OCI-LY3 (cell line): ENCODE measurements at regions not wholly inside any gene's neighbourhood (a gene's known extent, or its start where the extent isn't known, plus 50 kb on each side); places are given as distances from the start of the nearest gene placed in this dataset.

Experiments used
- H2AFZ ChIP-seq: fragments of 200-600, 300-600 bp; shearing (Covaris generic); 2 replicates; pipeline ENCODE4 v1.6.0; 2014; ENCODE audit warnings: antibody characterized with exemption, low read depth, low read length
- H3K27ac ChIP-seq: fragments of 200-600, 300-600 bp; sonication (generic); 2 replicates; pipeline ENCODE4 v1.5.1; 2014; ENCODE audit warnings: mild to moderate bottlenecking, low read length, moderate library complexity, mixed read lengths
- H3K27me3 ChIP-seq: fragments of 200-600, 300-600 bp; sonication (generic); 2 replicates; pipeline ENCODE4 v1.6.1; 2014; ENCODE audit warnings: low read depth, low read length, mixed read lengths
- H3K36me3 ChIP-seq: fragments of 200-600, 300-600 bp; sonication (generic); replicated peaks from 2 replicates; pipeline ENCODE3; 2014; ENCODE audit warnings: low read depth, low read length, mixed read lengths
- H3K4me1 ChIP-seq: fragments of 300-600, 200-600 bp; sonication (generic); 2 replicates; pipeline ENCODE4 v1.6.1; 2014; ENCODE audit warnings: low read length, mixed read lengths
- H3K4me2 ChIP-seq: fragments of 200-600, 300-600 bp; sonication (generic); 2 replicates; pipeline ENCODE4 v1.6.1; 2014; ENCODE audit warnings: low read length, mixed read lengths
- H3K4me3 ChIP-seq: fragments of 300-600, 200-600 bp; sonication (generic); 2 replicates; pipeline ENCODE4 v1.5.1; 2014; ENCODE audit warnings: antibody characterized with exemption, mild to moderate bottlenecking, low read length, moderate library complexity
- H3K79me2 ChIP-seq: fragments of 300-600, 200-600 bp; shearing (Covaris generic); 2 replicates; pipeline ENCODE4 v1.6.1; 2014; ENCODE audit warnings: mild to moderate bottlenecking, low read length, mixed read lengths
- H3K9ac ChIP-seq: fragments of 300-600, 200-600 bp; shearing (Covaris generic); 2 replicates; pipeline ENCODE4 v1.6.0; 2014; ENCODE audit warnings: mild to moderate bottlenecking, low read length, moderate library complexity
- H3K9me3 ChIP-seq: fragments of 200-600, 300-600 bp; shearing (Covaris generic); 2 replicates; pipeline ENCODE4 v1.6.1; 2014; ENCODE audit warnings: low read length, mixed read lengths; ENCODE audit not compliant: insufficient read depth
- H4K20me1 ChIP-seq: fragments of 200-600, 300-600 bp; sonication (generic); 2 replicates; pipeline ENCODE4 v1.6.1; 2016; ENCODE audit warnings: low read length, mixed read lengths; ENCODE audit not compliant: insufficient read depth
- CTCF ChIP-seq: fragments of 200-600, 300-600 bp; sonication (generic); IDR thresholded peaks from 2 replicates; pipeline ENCODE4 v1.5.1; 2014; ENCODE audit warnings: antibody characterized with exemption, low read length, low read depth
- EZH2phosphoT487 ChIP-seq: fragments of 200-600 bp; shearing (Covaris generic); IDR thresholded peaks from 2 replicates; pipeline ENCODE4 v1.6.1; 2018; ENCODE audit warnings: antibody characterized with exemption, mixed run types, low read depth

GRCh38 chr21:35908311-35909078 lies 151.8 kb downstream of the SETD4 start:
- no peaks in the 10 kb centered on the region for H3K27me3 ChIP-seq
- H3K4me1 ChIP-seq = peaks cover 11% of the 10 kb centered on the region
- H2AFZ ChIP-seq = no peak overlapping the region
- 0 out of 2 replicates have a peak overlapping the region, but pooled peaks have one; percentile 11 for H3K4me2 ChIP-seq
- no peak overlapping the region for H3K4me3 ChIP-seq
- no peak overlapping the region for H3K9ac ChIP-seq
- H3K27ac ChIP-seq = no peak overlapping the region
- H3K79me2 ChIP-seq = no peaks in the 10 kb centered on the region
- no peaks in the 10 kb centered on the region for H4K20me1 ChIP-seq
- no peaks in the 10 kb centered on the region for H3K9me3 ChIP-seq
- TF ChIP-seq EZH2phosphoT487 = no peak
- no peak for TF ChIP-seq CTCF
- no peaks in the 10 kb centered on the region for H3K36me3 ChIP-seq

DNA sequence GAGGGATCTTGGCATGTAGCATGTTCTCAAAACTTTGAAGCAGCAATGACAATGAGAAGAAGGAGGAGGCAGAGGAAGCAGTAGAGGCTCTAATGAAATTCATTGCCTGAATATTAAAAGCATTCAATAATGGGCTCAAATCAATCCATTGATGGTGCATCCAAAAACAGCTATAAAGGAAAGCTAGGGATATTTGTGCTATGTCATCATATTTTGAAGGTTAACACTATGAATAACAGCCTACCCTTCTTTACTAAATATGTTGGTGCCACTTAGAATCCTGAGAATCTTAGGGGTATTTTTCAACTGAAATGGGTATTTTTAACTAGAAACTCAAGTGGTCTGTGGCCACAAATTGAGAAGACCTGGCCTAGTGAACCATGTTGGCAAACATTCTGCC lies 153.7 kb downstream of the SETD4 start:
- Histone ChIP-seq H3K4me2 (no peak overlapping the region), H4K20me1 (no peaks in the 10 kb centered on the region), H3K4me3 (no peak overlapping the region), H3K9me3 (no peaks in the 10 kb centered on the region), H3K4me1 (peaks cover 11% of the 10 kb centered on the region), H3K27ac (no peak overlapping the region), H3K9ac (no peak overlapping the region), H3K27me3 (no peaks in the 10 kb centered on the region), H2AFZ (no peak overlapping the region), H3K36me3 (no peaks in the 10 kb centered on the region), H3K79me2 (no peaks in the 10 kb centered on the region)
- TF ChIP-seq EZH2phosphoT487 = no peak

DNA sequence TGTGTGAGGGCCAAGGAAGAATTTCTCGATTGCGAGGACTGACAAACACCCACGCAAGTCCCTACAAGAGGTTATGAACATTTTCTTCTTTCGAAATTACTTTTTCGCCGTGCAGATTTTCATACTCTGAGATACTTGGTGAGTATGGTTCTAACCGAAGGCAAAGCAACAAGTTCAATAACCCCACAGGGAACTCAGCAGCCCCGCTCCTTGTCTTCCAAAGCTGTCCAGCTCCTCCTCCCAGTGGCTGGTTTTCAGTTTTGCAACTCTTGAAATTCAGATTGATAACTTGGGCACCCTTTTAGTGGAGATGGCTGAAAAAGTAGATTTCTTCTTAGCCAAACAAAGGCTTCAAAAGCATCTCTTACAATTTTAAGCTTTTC lies 154.4 kb downstream of the SETD4 start:
- Histone ChIP-seq H3K4me3 (no peak overlapping the region), H3K9me3 (no peaks in the 10 kb centered on the region), H4K20me1 (no peaks in the 10 kb centered on the region), H3K4me2 (no peak overlapping the region), H3K4me1 (peaks cover 11% of the 10 kb centered on the region), H3K27ac (no peak overlapping the region), H3K36me3 (no peaks in the 10 kb centered on the region), H3K79me2 (no peaks in the 10 kb centered on the region), H2AFZ (no peak overlapping the region), H3K9ac (no peak overlapping the region), H3K27me3 (no peaks in the 10 kb centered on the region)
- TF ChIP-seq CTCF = no peak
- TF ChIP-seq EZH2phosphoT487 = no peak

GRCh38 chr21:35905096-35905962 lies 155.0 kb downstream of the SETD4 start:
- Histone ChIP-seq H3K4me1 (peaks cover 11% of the 10 kb centered on the region), H3K4me2 (no peak overlapping the region), H3K79me2 (no peaks in the 10 kb centered on the region), H3K4me3 (no peak overlapping the region), H2AFZ (no peak overlapping the region), H3K9ac (no peak overlapping the region), H3K27ac (no peak overlapping the region), H3K27me3 (no peaks in the 10 kb centered on the region), H3K36me3 (no peaks in the 10 kb centered on the region), H3K9me3 (no peaks in the 10 kb centered on the region), H4K20me1 (no peaks in the 10 kb centered on the region)
- no peak for TF ChIP-seq CTCF
- TF ChIP-seq EZH2phosphoT487 = no peak
